MM.1S (cell line): ENCODE measurements at regions not wholly inside any gene's neighbourhood (a gene's known extent, or its start where the extent isn't known, plus 50 kb on each side); places are given as distances from the start of the nearest gene placed in this dataset.

Experiments used
- DNase-seq: peaks from one replicate; pipeline ENCODE4 v3.0.0-alpha.2; 2015
- H2AFZ ChIP-seq: fragments of 300-600 bp; sonication (generic); 2 replicates; pipeline ENCODE4 v1.6.0; 2016; ENCODE audit warnings: antibody characterized with exemption, low read length
- H3F3A ChIP-seq: fragments of 300-600 bp; sonication (generic); 2 replicates; pipeline ENCODE4 v1.6.1; 2016; ENCODE audit warnings: mild to moderate bottlenecking, antibody characterized with exemption, low read length, moderate library complexity, mixed read lengths; ENCODE audit not compliant: insufficient read depth
- H3K27ac ChIP-seq: fragments of 300-600 bp; sonication (generic); 2 replicates; pipeline ENCODE4 v1.5.1; 2016; ENCODE audit warnings: mild to moderate bottlenecking, low read length
- H3K27me3 ChIP-seq: fragments of 300-600 bp; sonication (generic); replicated peaks from 2 replicates; pipeline ENCODE4 v1.6.0; 2016; ENCODE audit warnings: low read length; ENCODE audit not compliant: insufficient read depth
- H3K36me3 ChIP-seq: fragments of 300-600 bp; sonication (generic); replicated peaks from 2 replicates; pipeline ENCODE4 v1.6.1; 2016; ENCODE audit warnings: mild to moderate bottlenecking, low read length, mixed read lengths; ENCODE audit not compliant: insufficient read depth
- H3K4me1 ChIP-seq: fragments of 300-600 bp; sonication (generic); 2 replicates; pipeline ENCODE4 v1.6.1; 2016; ENCODE audit warnings: low read length, mixed read lengths
- H3K4me2 ChIP-seq: fragments of 300-600 bp; sonication (generic); 2 replicates; pipeline ENCODE4 v1.6.0; 2016; ENCODE audit warnings: low read depth, low read length
- H3K4me3 ChIP-seq: fragments of 300-600 bp; sonication (generic); 2 replicates; pipeline ENCODE4 v1.5.1; 2016; ENCODE audit warnings: low read length, mixed read lengths
- H3K79me2 ChIP-seq: fragments of 300-600 bp; sonication (generic); 2 replicates; pipeline ENCODE4 v1.6.1; 2016; ENCODE audit warnings: mixed run types, low read length, mixed read lengths
- H3K9ac ChIP-seq: fragments of 300-600 bp; sonication (generic); 2 replicates; pipeline ENCODE4 v1.6.1; 2016; ENCODE audit warnings: low read length, mixed read lengths
- H3K9me2 ChIP-seq: fragments of 300-600 bp; sonication (generic); replicated peaks from 2 replicates; pipeline ENCODE4 v1.6.1; 2016; ENCODE audit warnings: mild to moderate bottlenecking, low read length, mixed read lengths; ENCODE audit not compliant: insufficient read depth
- H3K9me3 ChIP-seq: fragments of 300-600 bp; sonication (generic); replicated peaks from 2 replicates; pipeline ENCODE4 v1.6.1; 2016; ENCODE audit warnings: mild to moderate bottlenecking, low read length, mixed read lengths; ENCODE audit not compliant: insufficient read depth
- H4K20me1 ChIP-seq: fragments of 300-600 bp; sonication (generic); 2 replicates; pipeline ENCODE4 v1.6.1; 2016; ENCODE audit warnings: mild to moderate bottlenecking, low read length, moderate library complexity, mixed read lengths; ENCODE audit not compliant: insufficient read depth
- EZH2 ChIP-seq: fragments of 300-600 bp; sonication (generic); optimal IDR thresholded peaks from 2 replicates; pipeline ENCODE3; 2017; ENCODE audit warnings: low read depth, mild to moderate bottlenecking, antibody characterized with exemption, low read length, mixed read lengths
- EZH2phosphoT487 ChIP-seq: fragments of 300-600 bp; sonication (generic); IDR thresholded peaks from 2 replicates; pipeline ENCODE4 v1.6.1; 2018; ENCODE audit warnings: antibody characterized with exemption, low read length
- TF ChIP-seq, protein P1 (sequence below): fragments of 300-600 bp; sonication (generic); IDR thresholded peaks from 2 replicates; pipeline ENCODE4 v1.5.1; 2016; ENCODE audit warnings: antibody characterized with exemption, low read length, mixed read lengths

DNA sequence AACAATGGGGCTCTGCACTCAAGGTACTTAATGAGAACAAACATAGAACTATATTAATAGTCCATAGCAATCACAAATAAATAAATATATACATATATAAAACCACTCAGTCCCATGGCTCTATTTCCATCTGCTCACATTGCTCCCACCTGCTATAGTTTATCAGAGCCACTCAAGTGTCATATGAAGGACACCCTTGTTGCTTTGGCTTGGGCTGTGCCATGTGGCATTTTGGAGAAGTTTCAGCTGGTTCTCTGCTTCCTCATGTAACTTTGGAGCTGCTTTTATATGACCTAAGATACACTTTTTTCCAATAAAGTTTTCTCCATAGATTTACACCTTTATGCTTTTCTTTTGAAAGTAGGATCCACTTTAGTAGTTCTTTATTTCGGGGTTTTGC lies 126.4 kb downstream of the KCNJ2 start:
- Histone ChIP-seq H3K9me2 (no peaks in the 10 kb centered on the region), H3K36me3 (no peaks in the 10 kb centered on the region), H3K27me3 (no peaks in the 10 kb centered on the region), H4K20me1 (no peaks in the 10 kb centered on the region), H3K4me2 (no peak overlapping the region), H3K27ac (no peak overlapping the region), H3K9me3 (no peaks in the 10 kb centered on the region), H3K79me2 (no peaks in the 10 kb centered on the region), H3K4me3 (no peak overlapping the region), H2AFZ (no peak overlapping the region), H3K9ac (no peak overlapping the region), H3K4me1 (no peaks in the 10 kb centered on the region), H3F3A (no peaks in the 10 kb centered on the region)
- TF ChIP-seq, protein P1, sequence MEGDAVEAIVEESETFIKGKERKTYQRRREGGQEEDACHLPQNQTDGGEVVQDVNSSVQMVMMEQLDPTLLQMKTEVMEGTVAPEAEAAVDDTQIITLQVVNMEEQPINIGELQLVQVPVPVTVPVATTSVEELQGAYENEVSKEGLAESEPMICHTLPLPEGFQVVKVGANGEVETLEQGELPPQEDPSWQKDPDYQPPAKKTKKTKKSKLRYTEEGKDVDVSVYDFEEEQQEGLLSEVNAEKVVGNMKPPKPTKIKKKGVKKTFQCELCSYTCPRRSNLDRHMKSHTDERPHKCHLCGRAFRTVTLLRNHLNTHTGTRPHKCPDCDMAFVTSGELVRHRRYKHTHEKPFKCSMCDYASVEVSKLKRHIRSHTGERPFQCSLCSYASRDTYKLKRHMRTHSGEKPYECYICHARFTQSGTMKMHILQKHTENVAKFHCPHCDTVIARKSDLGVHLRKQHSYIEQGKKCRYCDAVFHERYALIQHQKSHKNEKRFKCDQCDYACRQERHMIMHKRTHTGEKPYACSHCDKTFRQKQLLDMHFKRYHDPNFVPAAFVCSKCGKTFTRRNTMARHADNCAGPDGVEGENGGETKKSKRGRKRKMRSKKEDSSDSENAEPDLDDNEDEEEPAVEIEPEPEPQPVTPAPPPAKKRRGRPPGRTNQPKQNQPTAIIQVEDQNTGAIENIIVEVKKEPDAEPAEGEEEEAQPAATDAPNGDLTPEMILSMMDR = no peak
- TF ChIP-seq EZH2 = no peak
- TF ChIP-seq EZH2phosphoT487 = no peak
- no peak for DNase-seq

DNA sequence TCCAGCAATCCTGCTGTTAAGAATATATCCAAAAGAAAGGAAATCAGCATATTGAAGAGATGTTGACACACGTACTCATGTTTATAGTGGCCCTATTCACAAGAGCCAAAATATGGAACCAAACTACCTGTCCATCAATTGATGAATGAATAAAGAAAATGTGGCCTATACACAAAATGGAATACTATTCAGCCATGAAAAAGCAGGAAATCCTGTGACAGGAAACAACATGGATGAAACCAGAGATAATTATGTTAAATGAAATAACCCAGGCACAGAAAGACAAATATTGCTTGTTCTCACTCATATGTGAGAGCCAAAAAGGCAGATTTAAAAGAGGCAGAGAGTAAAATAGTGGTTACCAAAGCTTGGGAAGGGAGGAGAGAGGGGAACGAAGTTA lies 127.1 kb downstream of the KCNJ2 start:
- Histone ChIP-seq H3K9me2 (no peaks in the 10 kb centered on the region), H3K79me2 (no peaks in the 10 kb centered on the region), H3K9ac (no peak overlapping the region), H3K4me1 (no peaks in the 10 kb centered on the region), H3K4me2 (no peak overlapping the region), H2AFZ (no peak overlapping the region), H4K20me1 (no peaks in the 10 kb centered on the region), H3K9me3 (no peaks in the 10 kb centered on the region), H3K27me3 (no peaks in the 10 kb centered on the region), H3K4me3 (no peak overlapping the region), H3K36me3 (no peaks in the 10 kb centered on the region), H3K27ac (no peak overlapping the region), H3F3A (no peaks in the 10 kb centered on the region)
- TF ChIP-seq EZH2 (no peak), EZH2phosphoT487 (no peak)
- TF ChIP-seq, protein P1 = no peak
- DNase-seq = no peak

DNA sequence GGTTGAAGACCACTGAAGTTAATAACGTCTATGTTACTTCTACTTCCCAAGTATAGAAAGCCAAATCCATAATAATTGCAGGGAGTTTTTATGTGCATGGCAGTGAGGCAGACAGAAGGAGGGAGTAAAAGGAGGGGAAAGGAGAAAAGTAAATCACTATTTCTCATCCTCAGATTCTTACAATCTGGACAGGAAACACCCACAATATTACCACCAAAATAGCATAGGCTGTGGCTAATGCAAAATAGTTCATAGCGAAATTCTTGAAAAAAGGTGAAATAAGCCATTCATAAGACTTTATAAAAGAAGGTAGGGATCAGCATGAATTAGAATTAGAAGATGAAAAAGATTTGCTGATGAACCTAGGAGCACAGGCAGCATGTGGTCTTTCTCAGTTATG lies 128.1 kb downstream of the KCNJ2 start:
- no peak for DNase-seq
- TF ChIP-seq EZH2phosphoT487 (no peak), EZH2 (no peak)
- TF ChIP-seq, protein P1 = no peak
- Histone ChIP-seq H3K4me2 (no peak overlapping the region), H3K27me3 (no peaks in the 10 kb centered on the region), H4K20me1 (no peaks in the 10 kb centered on the region), H3K27ac (no peak overlapping the region), H3K9me3 (no peaks in the 10 kb centered on the region), H3K4me3 (no peak overlapping the region), H3K36me3 (no peaks in the 10 kb centered on the region), H2AFZ (no peak overlapping the region), H3K4me1 (no peaks in the 10 kb centered on the region), H3K9ac (no peak overlapping the region), H3F3A (no peaks in the 10 kb centered on the region), H3K9me2 (no peaks in the 10 kb centered on the region), H3K79me2 (no peaks in the 10 kb centered on the region)
